Neutrophil (primary cell): ENCODE measurements at regions not wholly inside any gene's neighbourhood (a gene's known extent, or its start where the extent isn't known, plus 50 kb on each side); places are given as distances from the start of the nearest gene placed in this dataset.

Source experiments
- H3K27ac ChIP-seq: fragments of 200-600 bp; sonication (generic); 2 replicates; pipeline ENCODE4 v1.5.1; 2016; ENCODE audit warnings: mild to moderate bottlenecking, moderate library complexity
- H3K27me3 ChIP-seq: fragments of 200-600 bp; sonication (generic); 2 replicates; pipeline ENCODE4 v1.6.0; 2016; ENCODE audit warnings: mild to moderate bottlenecking
- H3K36me3 ChIP-seq: fragments of 200-600 bp; sonication (generic); 2 replicates; pipeline ENCODE4 v1.5.1; 2017
- H3K4me1 ChIP-seq, 2 experiments: fragments of 200-600 bp in 1 of 2; sonication (generic) in 1 of 2; 1 replicate in 1 of 2; 2 replicates in 1 of 2; pipeline versions ENCODE4 v1.5.1 to v1.6.1; 2013 to 2016; ENCODE audit warnings: low read depth in 1 of 2, low read length in 1 of 2, mild to moderate bottlenecking in 1 of 2, moderate library complexity in 1 of 2; ENCODE audit not compliant: control insufficient read depth in 1 of 2, insufficient read depth in 1 of 2
- H3K4me3 ChIP-seq, 2 experiments: fragments of 200-600 bp in 1 of 2; sonication (generic) in 1 of 2; 1 replicate in 1 of 2; 2 replicates in 1 of 2; pipeline ENCODE4 v1.5.1; 2013 to 2016; ENCODE audit warnings: low read depth in 1 of 2, low read length in 1 of 2, mild to moderate bottlenecking in 1 of 2, moderate library complexity in 1 of 2
- H3K9me3 ChIP-seq: fragments of 200-600 bp; sonication (generic); 2 replicates; pipeline ENCODE4 v1.5.1; 2016
- CTCF ChIP-seq: fragments of 200-600 bp; sonication (generic); IDR thresholded peaks from 2 replicates; pipeline ENCODE4 v1.5.1; 2016; ENCODE audit warnings: antibody characterized with exemption

DNA sequence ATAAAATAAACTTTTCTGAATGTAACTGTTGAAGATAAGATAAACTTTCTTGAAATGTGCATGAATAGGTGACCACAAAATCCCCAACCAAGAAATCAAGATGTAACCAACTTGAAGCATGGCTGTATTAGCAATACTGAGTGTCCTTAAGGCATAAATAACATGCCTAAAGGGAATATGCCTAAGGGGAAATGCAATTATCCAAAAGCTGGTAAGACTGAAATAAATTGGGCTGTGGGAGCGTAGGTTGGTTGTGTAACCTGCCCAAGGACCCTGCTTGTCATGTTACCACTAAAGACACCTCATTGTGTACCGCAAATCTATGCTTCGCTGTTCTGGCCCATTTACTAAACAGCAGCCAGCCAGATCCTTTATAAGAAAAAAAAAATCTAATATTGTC lies 200.8 kb upstream of the PDE10A start:
- H3K27ac ChIP-seq, result no peak overlapping the region
- no peaks in the 10 kb centered on the region for H3K9me3 ChIP-seq
- no peak overlapping the region for H3K4me3 ChIP-seq
- H3K4me1 ChIP-seq, result no peaks in the 10 kb centered on the region
- TF ChIP-seq CTCF, result no peak
- peaks cover 4% of the 10 kb centered on the region for H3K27me3 ChIP-seq
- no peaks in the 10 kb centered on the region for H3K36me3 ChIP-seq

GRCh38 chr6:165862813-165863212 lies 199.8 kb upstream of the PDE10A start:
- Histone ChIP-seq H3K9me3 (no peaks in the 10 kb centered on the region), H3K4me3 (no peak overlapping the region), H3K36me3 (no peaks in the 10 kb centered on the region), H3K27ac (no peak overlapping the region), H3K4me1 (no peaks in the 10 kb centered on the region), H3K27me3 (peaks cover 14% of the 10 kb centered on the region)
- no peak for TF ChIP-seq CTCF

DNA sequence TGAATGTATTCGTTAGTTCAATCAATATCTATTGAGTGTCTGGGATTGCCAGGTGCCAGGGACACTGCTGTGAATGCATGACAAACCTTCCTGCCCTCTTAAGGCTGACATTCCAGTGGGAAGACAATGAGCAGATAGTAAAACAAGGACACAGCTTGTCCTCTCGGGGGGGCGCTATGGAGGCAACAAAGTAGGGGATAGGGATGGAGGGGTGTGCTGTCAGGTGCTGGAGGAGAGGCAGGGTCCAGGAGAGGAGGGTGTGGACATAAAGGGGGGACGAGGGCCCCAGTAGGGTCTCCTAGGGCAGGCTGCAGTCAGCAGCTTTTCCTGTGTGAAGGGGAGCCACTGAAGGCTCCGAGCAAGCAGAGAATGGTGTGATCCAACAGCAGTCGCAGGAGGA lies 198.2 kb upstream of the PDE10A start:
- Histone ChIP-seq H3K27me3 (peaks cover 28% of the 10 kb centered on the region), H3K9me3 (no peaks in the 10 kb centered on the region), H3K4me1 (no peaks in the 10 kb centered on the region), H3K36me3 (no peaks in the 10 kb centered on the region), H3K27ac (no peak overlapping the region), H3K4me3 (no peak overlapping the region)
- TF ChIP-seq CTCF, result no peak

GRCh38 chr6:165858586-165858985 lies 195.5 kb upstream of the PDE10A start:
- H3K27me3 ChIP-seq, result peaks cover 55% of the 10 kb centered on the region
- H3K4me3 ChIP-seq, result no peak overlapping the region
- H3K4me1 ChIP-seq, result no peaks in the 10 kb centered on the region
- no peaks in the 10 kb centered on the region for H3K36me3 ChIP-seq
- TF ChIP-seq CTCF, result no peak
- H3K9me3 ChIP-seq, result no peaks in the 10 kb centered on the region
- no peak overlapping the region for H3K27ac ChIP-seq

- no peaks in the 10 kb centered on the region for H3K4me1 ChIP-seq
- H3K4me3 ChIP-seq, result no peak overlapping the region
- H3K9me3 ChIP-seq, result no peaks in the 10 kb centered on the region
- H3K27ac ChIP-seq, result no peak overlapping the region
- no peaks in the 10 kb centered on the region for H3K36me3 ChIP-seq
- peaks cover 82% of the 10 kb centered on the region for H3K27me3 ChIP-seq
- no peak for TF ChIP-seq CTCF
These were observed 192.8 kb upstream of the PDE10A start for GRCh38 chr6:165855856-165856255.
